ENCODE measurements at regions not wholly inside any gene's neighbourhood (a gene's known extent, or its start where the extent isn't known, plus 50 kb on each side); places are given as distances from the start of the nearest gene placed in this dataset.
A peak's percentile ranks its signal among the peaks of the same experiment; 100 is the strongest.

- H3K27ac Mint-ChIP-seq (ENCODE audit: unreplicated experiment) = no peak overlapping the region
- no peak for DNase-seq (ENCODE audit: low spot score)
- no peaks in the 10 kb centered on the region for H3K27me3 Mint-ChIP-seq (ENCODE audit: low read depth)
These were observed 167.2 kb downstream of the FBXO15 start for GRCh38 chr18:73980289-73980979.

GRCh38 chr18:73979742-73980141 lies 167.9 kb downstream of the FBXO15 start:
- no peaks in the 10 kb centered on the region for H3K4me1 Mint-ChIP-seq (ENCODE audit: low read depth)
- H3K4me3 Mint-ChIP-seq (ENCODE audit: unreplicated experiment) = no peak overlapping the region
- no peaks in the 10 kb centered on the region for H3K27me3 Mint-ChIP-seq (ENCODE audit: low read depth)
- no peak for DNase-seq (ENCODE audit: low spot score)
- no peaks in the 10 kb centered on the region for H3K36me3 Mint-ChIP-seq (ENCODE audit: low read depth)
- no peaks in the 10 kb centered on the region for H3K9me3 Mint-ChIP-seq (ENCODE audit: low read depth)
- no peak for TF ChIP-seq CTCF (IDR thresholded peaks at IDR 0.05)
- H3K27ac Mint-ChIP-seq (ENCODE audit: unreplicated experiment) = no peak overlapping the region

More at GRCh38 chr18:73980289-73980979, 167.2 kb downstream of the FBXO15 start:
- Mint-ChIP-seq H3K36me3 (ENCODE audit: low read depth) (no peaks in the 10 kb centered on the region), H3K9me3 (ENCODE audit: low read depth) (no peaks in the 10 kb centered on the region), H3K4me1 (ENCODE audit: low read depth) (no peaks in the 10 kb centered on the region), H3K4me3 (ENCODE audit: unreplicated experiment) (no peak overlapping the region)
- peak; percentile 78 for TF ChIP-seq CTCF (IDR thresholded peaks at IDR 0.05)

DNA sequence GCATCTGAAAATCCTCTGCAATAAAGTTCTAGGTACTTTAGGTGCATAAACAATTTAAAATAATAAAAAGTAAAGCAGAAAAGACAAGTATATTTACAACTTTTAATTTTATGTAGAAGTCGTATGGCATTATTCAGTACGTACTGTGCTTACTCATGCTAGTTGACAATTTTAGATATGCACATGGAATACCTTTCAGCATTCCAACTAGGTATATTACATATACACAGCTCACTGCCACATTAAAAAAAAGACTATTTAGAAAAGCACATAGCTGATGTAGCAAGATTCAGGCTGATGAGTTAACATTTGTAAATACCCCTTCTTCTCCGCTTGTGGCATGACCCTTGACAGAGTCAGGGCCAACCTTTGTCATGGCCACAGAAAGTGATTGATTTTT lies 171.2 kb downstream of the FBXO15 start:
- DNase-seq (ENCODE audit: low spot score) = no peak
- Mint-ChIP-seq H3K36me3 (ENCODE audit: low read depth) (no peaks in the 10 kb centered on the region), H3K9me3 (ENCODE audit: low read depth) (no peaks in the 10 kb centered on the region), H3K27me3 (ENCODE audit: low read depth) (peaks cover 2% of the 10 kb centered on the region), H3K27ac (ENCODE audit: unreplicated experiment) (no peak overlapping the region), H3K4me1 (ENCODE audit: low read depth) (no peaks in the 10 kb centered on the region), H3K4me3 (ENCODE audit: unreplicated experiment) (no peak overlapping the region)
- TF ChIP-seq CTCF (IDR thresholded peaks at IDR 0.05) = no peak

DNA sequence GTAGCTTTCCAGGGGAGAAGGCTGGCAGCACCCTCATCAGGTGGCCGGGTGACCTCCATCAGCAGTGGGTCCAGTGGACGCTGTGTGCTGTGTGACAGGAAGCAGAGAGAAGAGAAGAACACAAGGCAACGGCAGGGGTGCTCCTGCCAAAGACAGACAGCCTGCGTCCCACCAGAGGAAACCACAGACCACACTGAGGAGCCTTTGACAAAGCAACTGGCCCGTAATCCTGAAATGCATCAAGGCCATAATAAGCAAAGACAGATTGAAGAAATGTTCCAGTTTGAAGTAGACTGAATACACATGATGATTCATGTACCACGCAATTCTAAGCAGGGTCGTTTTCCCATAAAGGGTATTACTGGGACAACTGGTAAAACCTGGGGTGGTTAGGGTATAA lies 172.4 kb downstream of the FBXO15 start:
- no peak overlapping the region for H3K4me3 Mint-ChIP-seq (ENCODE audit: unreplicated experiment)
- no peak for TF ChIP-seq CTCF (IDR thresholded peaks at IDR 0.05)
- H3K36me3 Mint-ChIP-seq (ENCODE audit: low read depth) = no peaks in the 10 kb centered on the region
- H3K4me1 Mint-ChIP-seq (ENCODE audit: low read depth) = no peaks in the 10 kb centered on the region
- H3K27me3 Mint-ChIP-seq (ENCODE audit: low read depth) = peaks cover 2% of the 10 kb centered on the region
- DNase-seq (ENCODE audit: low spot score) = no peak
- H3K27ac Mint-ChIP-seq (ENCODE audit: unreplicated experiment) = no peak overlapping the region
- H3K9me3 Mint-ChIP-seq (ENCODE audit: low read depth) = no peaks in the 10 kb centered on the region

DNA sequence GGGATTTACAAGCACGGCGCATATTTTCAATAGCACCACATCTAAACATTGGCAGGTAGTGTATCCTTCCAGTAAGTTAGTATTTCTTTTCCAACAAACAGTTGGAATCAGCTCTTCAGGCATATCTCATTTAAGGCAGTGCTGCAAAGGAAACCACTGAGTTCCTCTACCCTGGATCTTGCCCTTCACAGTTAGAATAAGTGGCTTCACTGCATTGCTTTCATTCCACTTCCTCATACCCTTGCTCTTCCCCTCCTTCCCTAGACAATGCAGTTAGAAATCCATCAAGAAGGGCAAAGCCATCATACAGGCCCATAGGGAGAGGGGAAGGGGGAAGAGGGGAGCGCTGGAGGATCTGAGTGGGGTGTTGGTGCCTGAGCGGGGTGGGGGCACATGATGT lies 173.7 kb downstream of the FBXO15 start:
- Mint-ChIP-seq H3K9me3 (ENCODE audit: low read depth) (no peaks in the 10 kb centered on the region), H3K4me1 (ENCODE audit: low read depth) (no peaks in the 10 kb centered on the region), H3K4me3 (ENCODE audit: unreplicated experiment) (no peak overlapping the region), H3K27me3 (ENCODE audit: low read depth) (peaks cover 2% of the 10 kb centered on the region), H3K36me3 (ENCODE audit: low read depth) (no peaks in the 10 kb centered on the region), H3K27ac (ENCODE audit: unreplicated experiment) (no peak overlapping the region)
- no peak for DNase-seq (ENCODE audit: low spot score)
- TF ChIP-seq CTCF (IDR thresholded peaks at IDR 0.05) = no peak
